ENCODE measurements at regions not wholly inside any gene's neighbourhood (a gene's known extent, or its start where the extent isn't known, plus 50 kb on each side); places are given as distances from the start of the nearest gene placed in this dataset.

- Histone ChIP-seq H3K9me3 (replicated peaks; ENCODE audit: control insufficient read depth, insufficient read depth, low read depth, low read length) (no peaks in the 10 kb centered on the region), H3K4me3 (no peak overlapping the region), H2AFZ (ENCODE audit: low read depth, low read length) (no peak overlapping the region), H4K20me1 (replicated peaks; ENCODE audit: control insufficient read depth, insufficient read depth, low read length) (no peaks in the 10 kb centered on the region), H3K79me2 (ENCODE audit: control insufficient read depth, insufficient read depth, low read length) (no peaks in the 10 kb centered on the region), H3K36me3 (ENCODE audit: control insufficient read depth, insufficient read depth, low read length) (no peaks in the 10 kb centered on the region), H3K4me2 (ENCODE audit: insufficient read depth, low read length) (no peak overlapping the region), H3K9ac (ENCODE audit: insufficient read depth in 1 of 2, low read depth in 2 of 2, low read length in 2 of 2) (no peak overlapping the region), H3K4me1 (replicated peaks in 1 of 2; ENCODE audit: control insufficient read depth in 2 of 2, insufficient read depth in 2 of 2, low read length in 2 of 2) (no peaks in the 10 kb centered on the region), H3K27me3 (ENCODE audit: control insufficient read depth in 2 of 2, insufficient read depth in 2 of 2, low read length in 2 of 2) (no peaks in the 10 kb centered on the region), H3K9me1 (ENCODE audit: control insufficient read depth, insufficient read depth, low read length) (no peaks in the 10 kb centered on the region), H3K27ac (ENCODE audit: extremely low read depth, low read depth, low read length) (no peak overlapping the region)
- POLR2A ChIA-PET = no interaction called here
- FAIRE-seq (no peak), ATAC-seq (no peak), DNase-seq (ENCODE audit: extremely low read depth in 1 of 4, low spot score in 3 of 4) (no peak)
- intact Hi-C loops (cut with micrococcal nuclease) = no loop called here
- WGBS (ENCODE audit: insufficient coverage, low coverage, missing lambda C conversion rate) = 0% methylated on average over 2 of the region's 2 CpGs
- BruUV-seq (replicated peaks) = no TSS peak
- CTCF ChIA-PET (ENCODE audit: low intra/inter-chr PET ratio) = no interaction called here
- no peak for TF ChIP-seq XRCC4 (IDR thresholded peaks at IDR 0.05; ENCODE audit: extremely low read depth, insufficient read depth, insufficient read length)
- no peak for TF ChIP-seq ZNF398 (CRISPR knock-in tag; IDR thresholded peaks at IDR 0.05)
- TF ChIP-seq ZNF785 (CRISPR knock-in tag; IDR thresholded peaks at IDR 0.05) = no peak
- no peak for TF ChIP-seq POLR3G (IDR thresholded peaks at IDR 0.05; ENCODE audit: extremely low read depth, insufficient read length, insufficient replicate concordance)
- no peak for TF ChIP-seq OTX1 (CRISPR knock-in tag; IDR thresholded peaks at IDR 0.05)
- no peak for TF ChIP-seq ZNF184 (CRISPR knock-in tag; IDR thresholded peaks at IDR 0.05)
- no peak for TF ChIP-seq NBN (IDR thresholded peaks at IDR 0.05; ENCODE audit: low read depth)
- no peak for TF ChIP-seq ZC3H8 (IDR thresholded peaks at IDR 0.05)
- TF ChIP-seq ARID1B (IDR thresholded peaks at IDR 0.05) = no peak
- no peak for TF ChIP-seq SP1 (CRISPR knock-in tag; IDR thresholded peaks at IDR 0.05)
- in situ Hi-C loops (cut with MboI) = no loop called here
Observed at GRCh38 chr20:24402188-24402587, 67.2 kb upstream of the SYNDIG1 start.

Measured in K562 (cell line).